ENCODE measurements at regions not wholly inside any gene's neighbourhood (a gene's known extent, or its start where the extent isn't known, plus 50 kb on each side); places are given as distances from the start of the nearest gene placed in this dataset.

GRCh38 chr15:70348581-70349344, 251.0 kb upstream of the TLE3 start:
- DNase-seq (ENCODE audit: low read depth in 2 of 2): no peak

- DNase-seq (ENCODE audit: low read depth in 2 of 2): no peak
These were observed 250.5 kb upstream of the TLE3 start for GRCh38 chr15:70348226-70348543.

- no peak for DNase-seq (ENCODE audit: low read depth in 2 of 2)
These were observed 249.9 kb upstream of the TLE3 start for GRCh38 chr15:70347321-70348225.

- no peak for DNase-seq (ENCODE audit: low read depth in 2 of 2)
These were observed 247.7 kb upstream of the TLE3 start for GRCh38 chr15:70345251-70346019.

- DNase-seq (ENCODE audit: low read depth in 2 of 2): no peak
These were observed 246.9 kb upstream of the TLE3 start for GRCh38 chr15:70344666-70345065.

- no peak for DNase-seq (ENCODE audit: low read depth in 2 of 2)
These were observed 246.4 kb upstream of the TLE3 start for GRCh38 chr15:70343961-70344621.

GRCh38 chr15:70342554-70343548, 245.1 kb upstream of the TLE3 start:
- DNase-seq (ENCODE audit: low read depth in 2 of 2): no peak

- no peak for DNase-seq (ENCODE audit: low read depth in 2 of 2)
These were observed 244.4 kb upstream of the TLE3 start for GRCh38 chr15:70342141-70342540.

- DNase-seq (ENCODE audit: low read depth in 2 of 2): no peak
These were observed 243.8 kb upstream of the TLE3 start for GRCh38 chr15:70341566-70341965.

GRCh38 chr15:70340494-70340870, 242.8 kb upstream of the TLE3 start:
- no peak for DNase-seq (ENCODE audit: low read depth in 2 of 2)

GRCh38 chr15:70339571-70340493, 242.1 kb upstream of the TLE3 start:
- no peak for DNase-seq (ENCODE audit: low read depth in 2 of 2)

- DNase-seq (ENCODE audit: low read depth in 2 of 2): no peak
These were observed 239.8 kb upstream of the TLE3 start for GRCh38 chr15:70337277-70338186.

- DNase-seq (ENCODE audit: low read depth in 2 of 2): no peak
These were observed 238.8 kb upstream of the TLE3 start for GRCh38 chr15:70336425-70337009.

GRCh38 chr15:70334286-70334685, 236.6 kb upstream of the TLE3 start:
- no peak for DNase-seq (ENCODE audit: low read depth in 2 of 2)

GRCh38 chr15:70329179-70329578, 231.5 kb upstream of the TLE3 start:
- no peak for DNase-seq (ENCODE audit: low read depth in 2 of 2)

GRCh38 chr15:70328679-70329115, 231.0 kb upstream of the TLE3 start:
- DNase-seq (ENCODE audit: low read depth in 2 of 2): no peak

GRCh38 chr15:70327856-70328678, 230.3 kb upstream of the TLE3 start:
- DNase-seq (ENCODE audit: low read depth in 2 of 2): no peak

All from stimulated activated CD4-positive, alpha-beta T cell treated with anti-CD3 and anti-CD28 coated beads, Interleukin-1b, Interleukin-23, amount 100 ng/mL, for 1 hour (primary cell).